Cerebellar cortex (tissue), 1 donor: ENCODE measurements at regions not wholly inside any gene's neighbourhood (a gene's known extent, or its start where the extent isn't known, plus 50 kb on each side); places are given as distances from the start of the nearest gene placed in this dataset.
"Not testable (repeated sequence)": the region's sequence is repeated elsewhere in the genome, so short reads cannot be mapped to it uniquely, and the experiment has no call there.

Source experiments
- DNase-seq: peaks from one replicate; pipeline ENCODE4 v3.0.0-alpha.2; 2015; ENCODE audit warnings: low spot score

GRCh38 chr3:153615863-153616262 lies 453.8 kb downstream of the RAP2B start:
- no peak for DNase-seq

GRCh38 chr3:153617463-153617862 lies 455.4 kb downstream of the RAP2B start:
- no peak for DNase-seq

GRCh38 chr3:153618176-153618575 lies 456.1 kb downstream of the RAP2B start:
- no peak for DNase-seq

- no peak for DNase-seq
Observed at GRCh38 chr3:153619268-153619667, 457.2 kb downstream of the RAP2B start.

- DNase-seq: no peak
Observed at GRCh38 chr3:153621953-153622352, 459.9 kb downstream of the RAP2B start.

- no peak for DNase-seq
Observed at GRCh38 chr3:153623834-153624233, 461.8 kb downstream of the RAP2B start.

- no peak for DNase-seq
Observed at GRCh38 chr3:153624310-153625030, 462.4 kb downstream of the RAP2B start.

GRCh38 chr3:153625506-153625905 lies 463.5 kb downstream of the RAP2B start:
- DNase-seq: no peak

- no peak for DNase-seq
Observed at GRCh38 chr3:153626158-153626557, 464.1 kb downstream of the RAP2B start.

GRCh38 chr3:153628591-153628990 lies 466.6 kb downstream of the RAP2B start:
- no peak for DNase-seq

- DNase-seq: no peak
Observed at GRCh38 chr3:153629148-153629547, 467.1 kb downstream of the RAP2B start.

- no peak for DNase-seq
Observed at GRCh38 chr3:153631102-153631501, 469.1 kb downstream of the RAP2B start.

GRCh38 chr3:153631664-153632063 lies 469.6 kb downstream of the RAP2B start:
- DNase-seq: no peak

- no peak for DNase-seq
Observed at GRCh38 chr3:153633407-153633806, 471.4 kb downstream of the RAP2B start.

GRCh38 chr3:153634683-153635082 lies 472.7 kb downstream of the RAP2B start:
- no peak for DNase-seq

- DNase-seq: no peak
Observed at GRCh38 chr3:153639631-153640030, 477.6 kb downstream of the RAP2B start.

GRCh38 chr3:153640689-153641665 lies 479.0 kb downstream of the RAP2B start:
- DNase-seq: no peak

- DNase-seq: not testable (repeated sequence)
Observed at GRCh38 chr3:153642576-153642975, 478.6 kb upstream of the ARHGEF26 start.

- DNase-seq: not testable (repeated sequence)
Observed at GRCh38 chr3:153643471-153643870, 477.7 kb upstream of the ARHGEF26 start.

GRCh38 chr3:153649286-153649839 lies 471.8 kb upstream of the ARHGEF26 start:
- no peak for DNase-seq

- no peak for DNase-seq
Observed at GRCh38 chr3:153652076-153652475, 469.1 kb upstream of the ARHGEF26 start.

GRCh38 chr3:153657046-153657445 lies 464.1 kb upstream of the ARHGEF26 start:
- DNase-seq: no peak

- no peak for DNase-seq
Observed at GRCh38 chr3:153657461-153657860, 463.7 kb upstream of the ARHGEF26 start.
